Chondrocyte (in vitro differentiated cells): ENCODE measurements at regions not wholly inside any gene's neighbourhood (a gene's known extent, or its start where the extent isn't known, plus 50 kb on each side); places are given as distances from the start of the nearest gene placed in this dataset.

Experiments
- DNase-seq: peaks from one replicate; pipeline ENCODE4 v3.0.0; 2021; ENCODE audit warnings: mixed read lengths, low spot score
- H3K27ac Mint-ChIP-seq: one replicate; pipeline ENCODE4 v1.8.0; 2021; ENCODE audit warnings: mild to moderate bottlenecking, moderate library complexity, mixed read lengths; ENCODE audit not compliant: unreplicated experiment
- H3K27me3 Mint-ChIP-seq: 2 replicates; pipeline ENCODE4 v1.8.0; 2021; ENCODE audit warnings: low read depth, mixed read lengths
- H3K36me3 Mint-ChIP-seq: 2 replicates; pipeline ENCODE4 v1.8.0; 2021; ENCODE audit warnings: low read depth, mixed read lengths
- H3K4me1 Mint-ChIP-seq: 2 replicates; pipeline ENCODE4 v1.8.0; 2021; ENCODE audit warnings: low read depth, mild to moderate bottlenecking, mixed read lengths
- H3K4me3 Mint-ChIP-seq: one replicate; pipeline ENCODE4 v1.8.0; 2021; ENCODE audit warnings: mild to moderate bottlenecking, moderate library complexity, mixed read lengths; ENCODE audit not compliant: unreplicated experiment
- H3K9me3 Mint-ChIP-seq: 2 replicates; pipeline ENCODE4 v1.8.0; 2021; ENCODE audit warnings: low read depth, mixed read lengths
- TF ChIP-seq, protein P1 (sequence below): fragments of 200-600 bp; sonication (generic); IDR thresholded peaks from 2 replicates; pipeline ENCODE4 v1.5.0; 2021; ENCODE audit warnings: antibody characterized with exemption, mild to moderate bottlenecking, moderate library complexity

DNA sequence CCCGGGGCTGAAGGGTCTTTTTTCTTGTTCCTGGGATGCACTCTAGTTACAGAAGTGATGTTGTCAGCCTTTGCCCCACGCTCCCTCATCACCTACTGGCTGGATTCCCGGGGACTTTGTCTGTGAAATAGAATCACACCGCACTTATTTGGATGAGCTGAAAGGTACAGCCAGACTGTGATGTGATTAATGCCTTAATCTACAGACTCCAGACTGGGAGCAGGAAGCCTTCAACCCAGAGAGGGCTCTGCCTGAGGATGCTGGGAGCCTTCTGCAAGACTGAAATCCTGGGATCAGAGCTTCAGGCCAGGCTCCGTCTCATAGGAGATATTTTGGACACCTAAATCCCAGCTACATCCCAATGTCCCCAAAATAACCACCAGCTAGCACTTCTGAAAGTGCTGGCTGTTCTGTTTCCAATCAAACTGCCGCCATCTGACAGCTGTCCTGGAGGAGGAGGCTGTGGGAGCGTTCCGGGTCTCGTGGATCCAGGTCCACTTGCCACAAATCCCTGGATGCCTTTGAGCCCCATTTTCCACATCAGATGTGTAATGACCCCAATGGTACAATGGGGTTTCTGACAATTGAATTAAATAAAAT is 688.5 kb downstream of the TBC1D22A start:
- no peaks in the 10 kb centered on the region for H3K4me1 Mint-ChIP-seq
- H3K4me3 Mint-ChIP-seq, result no peak overlapping the region
- TF ChIP-seq, protein P1, sequence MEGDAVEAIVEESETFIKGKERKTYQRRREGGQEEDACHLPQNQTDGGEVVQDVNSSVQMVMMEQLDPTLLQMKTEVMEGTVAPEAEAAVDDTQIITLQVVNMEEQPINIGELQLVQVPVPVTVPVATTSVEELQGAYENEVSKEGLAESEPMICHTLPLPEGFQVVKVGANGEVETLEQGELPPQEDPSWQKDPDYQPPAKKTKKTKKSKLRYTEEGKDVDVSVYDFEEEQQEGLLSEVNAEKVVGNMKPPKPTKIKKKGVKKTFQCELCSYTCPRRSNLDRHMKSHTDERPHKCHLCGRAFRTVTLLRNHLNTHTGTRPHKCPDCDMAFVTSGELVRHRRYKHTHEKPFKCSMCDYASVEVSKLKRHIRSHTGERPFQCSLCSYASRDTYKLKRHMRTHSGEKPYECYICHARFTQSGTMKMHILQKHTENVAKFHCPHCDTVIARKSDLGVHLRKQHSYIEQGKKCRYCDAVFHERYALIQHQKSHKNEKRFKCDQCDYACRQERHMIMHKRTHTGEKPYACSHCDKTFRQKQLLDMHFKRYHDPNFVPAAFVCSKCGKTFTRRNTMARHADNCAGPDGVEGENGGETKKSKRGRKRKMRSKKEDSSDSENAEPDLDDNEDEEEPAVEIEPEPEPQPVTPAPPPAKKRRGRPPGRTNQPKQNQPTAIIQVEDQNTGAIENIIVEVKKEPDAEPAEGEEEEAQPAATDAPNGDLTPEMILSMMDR, result no peak
- peaks cover 55% of the 10 kb centered on the region for H3K9me3 Mint-ChIP-seq
- peaks cover 6% of the 10 kb centered on the region for H3K36me3 Mint-ChIP-seq
- H3K27ac Mint-ChIP-seq, result no peak overlapping the region
- H3K27me3 Mint-ChIP-seq, result no peaks in the 10 kb centered on the region
- no peak for DNase-seq

DNA sequence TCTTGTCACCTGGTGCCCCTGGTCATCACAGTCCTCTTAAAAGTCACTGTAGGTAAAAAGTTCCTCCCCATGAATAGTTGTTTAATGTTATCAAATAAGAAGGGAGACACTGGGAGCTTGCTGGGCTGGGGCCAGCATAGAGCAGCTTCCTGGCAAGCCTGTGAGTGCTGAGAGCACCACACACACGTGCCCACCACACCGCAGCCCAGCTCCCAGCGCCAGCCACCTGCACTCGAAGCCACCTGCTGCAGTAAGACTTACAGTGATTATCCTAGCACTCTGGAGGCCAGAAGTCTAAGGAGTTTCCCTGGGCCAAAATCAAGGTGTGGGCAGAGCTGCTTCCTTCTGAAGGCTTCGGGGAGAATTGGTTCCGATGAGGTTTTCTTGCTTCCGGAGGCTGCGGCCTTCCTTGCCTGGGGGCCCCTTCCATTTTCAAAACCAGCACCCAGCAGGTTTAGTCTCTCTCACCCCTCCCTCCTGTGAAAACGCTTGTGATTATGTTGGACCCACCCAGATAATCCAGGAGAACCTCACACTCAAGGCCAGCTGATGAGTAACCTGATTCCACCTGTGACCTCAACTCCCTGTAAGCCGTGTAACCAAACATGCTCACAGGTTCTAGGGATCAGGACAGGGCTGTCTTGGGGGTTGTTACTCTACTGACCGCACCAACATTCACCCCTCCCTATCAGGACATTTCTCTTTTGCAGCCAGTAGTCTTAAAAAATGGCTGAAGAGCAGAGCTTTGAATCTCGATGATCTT is 687.2 kb downstream of the TBC1D22A start:
- no peak for DNase-seq
- TF ChIP-seq, protein P1, result no peak
- H3K27me3 Mint-ChIP-seq, result no peaks in the 10 kb centered on the region
- no peak overlapping the region for H3K27ac Mint-ChIP-seq
- no peaks in the 10 kb centered on the region for H3K4me1 Mint-ChIP-seq
- H3K4me3 Mint-ChIP-seq, result no peak overlapping the region
- H3K9me3 Mint-ChIP-seq, result peaks cover 55% of the 10 kb centered on the region
- H3K36me3 Mint-ChIP-seq, result peaks cover 6% of the 10 kb centered on the region

DNA sequence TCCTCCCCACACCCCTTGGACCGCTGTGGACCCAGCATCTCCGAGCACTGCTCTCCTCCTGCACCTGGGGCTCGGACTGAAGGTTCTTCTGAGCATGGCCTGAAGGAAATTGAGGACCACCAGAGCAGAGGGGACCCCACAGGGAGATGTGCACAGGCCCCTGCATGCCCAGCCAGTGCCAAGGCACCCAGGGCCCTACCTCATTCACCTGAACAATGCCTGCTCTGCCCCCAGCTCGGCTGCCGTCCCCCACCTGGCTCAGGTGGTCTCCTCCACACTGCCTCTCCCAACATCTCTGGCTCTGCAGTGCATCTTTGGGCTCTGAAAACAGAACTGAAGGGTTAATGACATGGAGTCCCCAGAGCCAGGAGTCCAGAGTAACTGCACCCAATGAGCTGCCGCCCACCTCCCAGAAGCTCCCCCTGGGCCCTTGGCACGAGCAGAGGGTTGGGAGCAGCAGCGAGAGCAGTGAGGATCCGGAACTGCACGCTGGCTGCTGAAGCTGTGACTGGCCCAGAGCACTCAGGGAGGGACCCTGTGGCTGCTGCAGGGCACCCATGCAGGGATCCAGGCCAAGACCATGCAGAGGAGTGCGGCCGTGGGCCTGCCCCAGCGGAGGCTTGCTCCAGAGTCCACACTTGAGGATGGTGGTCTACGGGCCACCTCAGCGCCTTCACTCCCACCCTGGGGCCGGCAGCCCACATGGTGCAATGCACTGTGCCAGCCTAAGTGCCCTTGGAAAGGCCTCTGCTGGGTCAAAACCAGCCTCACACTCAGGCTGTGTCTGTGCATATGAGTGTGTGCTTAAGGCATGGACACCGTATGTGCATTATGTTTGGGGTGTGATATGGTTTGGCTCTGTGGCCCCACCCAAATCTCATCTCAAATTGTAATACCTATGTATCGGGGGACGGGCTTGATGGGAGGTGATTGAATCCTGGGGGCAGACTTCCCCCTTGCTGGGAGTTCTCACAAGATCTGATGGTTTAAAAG is 686.1 kb downstream of the TBC1D22A start:
- Mint-ChIP-seq H3K27me3 (no peaks in the 10 kb centered on the region), H3K4me1 (no peaks in the 10 kb centered on the region), H3K36me3 (peaks cover 1% of the 10 kb centered on the region), H3K27ac (no peak overlapping the region), H3K4me3 (no peak overlapping the region), H3K9me3 (peaks cover 49% of the 10 kb centered on the region)
- TF ChIP-seq, protein P1, result no peak
- DNase-seq, result no peak

DNA sequence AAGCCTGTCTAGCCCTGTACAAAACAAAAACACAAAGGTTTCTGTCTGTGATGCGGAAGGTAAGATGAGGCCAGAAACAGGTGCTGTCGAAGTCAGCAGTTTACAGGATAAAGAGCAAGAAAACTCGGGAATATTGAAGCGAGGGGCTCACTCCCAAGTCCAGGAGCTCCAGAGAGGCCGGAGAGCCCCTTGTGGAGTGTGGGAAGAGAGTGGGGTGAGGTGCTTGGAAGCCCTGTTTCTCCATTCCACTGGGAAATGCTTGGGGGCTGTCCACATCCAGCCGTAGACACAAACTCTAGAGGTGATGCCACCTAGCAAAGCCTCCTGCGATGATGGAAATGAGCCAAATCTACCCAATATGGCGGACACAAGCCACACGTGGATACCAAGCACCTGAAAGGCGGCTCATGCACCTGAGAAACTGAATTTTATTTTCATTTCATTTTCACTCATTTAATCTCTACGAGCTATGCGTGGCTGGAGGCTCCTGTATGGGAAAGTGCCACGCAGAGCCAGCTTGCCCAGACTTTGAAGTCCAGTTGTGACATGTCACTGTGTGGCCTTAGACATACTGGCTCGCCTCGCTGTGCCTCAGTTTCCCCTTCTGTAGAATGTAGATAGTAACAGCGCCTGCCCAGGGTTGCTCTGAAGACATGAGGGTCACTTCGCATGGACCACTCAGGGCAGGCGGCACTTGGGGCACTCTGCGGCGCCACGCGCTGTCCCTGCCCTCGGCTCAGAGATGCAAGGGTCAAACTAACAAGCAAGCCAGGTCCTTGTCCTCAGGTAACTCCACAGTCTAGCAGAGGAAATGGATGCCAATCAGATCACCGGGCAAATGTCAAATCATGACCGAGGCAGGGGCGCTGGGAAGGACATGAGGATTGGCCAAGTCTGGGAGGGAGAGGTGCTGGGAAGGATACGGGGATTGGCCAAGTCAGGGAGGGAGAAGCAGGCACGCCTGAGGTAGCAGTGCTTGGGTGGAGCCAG is 684.7 kb downstream of the TBC1D22A start:
- H3K9me3 Mint-ChIP-seq, result peaks cover 50% of the 10 kb centered on the region
- peak; percentile 19 for DNase-seq

More for the DNA sequence above, 684.7 kb downstream of the TBC1D22A start:
- TF ChIP-seq, protein P1, result no peak
- H3K4me3 Mint-ChIP-seq, result no peak overlapping the region
- H3K27me3 Mint-ChIP-seq, result no peaks in the 10 kb centered on the region
- H3K27ac Mint-ChIP-seq, result no peak overlapping the region
- peaks cover 1% of the 10 kb centered on the region for H3K36me3 Mint-ChIP-seq
- no peaks in the 10 kb centered on the region for H3K4me1 Mint-ChIP-seq
